A673 (cell line): ENCODE measurements at regions not wholly inside any gene's neighbourhood (a gene's known extent, or its start where the extent isn't known, plus 50 kb on each side); places are given as distances from the start of the nearest gene placed in this dataset.

Source experiments
- BruUV-seq: library from RNA; stranded (reverse); fragments of 400-500 nt; replicated peaks from 2 replicates; lab custom pipeline; 2021; lab: Mats Ljungman, UMichigan
- CTCF ChIA-PET: fragments of 300-600 bp; sonication (Branson Sonifier 250); formaldehyde crosslinking; loops from one replicate; lab custom pipeline; 2022; ENCODE audit warnings: antibody characterized with exemption; lab: Charles Lee
- POLR2A ChIA-PET: fragments of 300-600 bp; sonication (Branson Sonifier 250); formaldehyde crosslinking; loops from one replicate; lab custom pipeline; 2022; ENCODE audit warnings: antibody characterized with exemption; ENCODE audit not compliant: low non-redundant PET; lab: Charles Lee
- DNase-seq: peaks from one replicate; pipeline ENCODE4 v3.0.0-alpha.2; 2015; ENCODE audit warnings: low spot score
- H3K27ac ChIP-seq: fragments of 200-600 bp; sonication (generic); 2 replicates; pipeline ENCODE4 v1.5.1; 2016; ENCODE audit warnings: mixed run types, low read depth, mild to moderate bottlenecking, mixed read lengths, antibody characterized with exemption, low read length; ENCODE audit not compliant: poor library complexity, severe bottlenecking
- H3K27me3 ChIP-seq: fragments of 200-600 bp; sonication (generic); replicated peaks from 2 replicates; pipeline ENCODE4 v1.6.1; 2017; ENCODE audit warnings: mixed run types, low read depth, mild to moderate bottlenecking, mixed read lengths, antibody characterized with exemption, low read length; ENCODE audit not compliant: insufficient read depth, poor library complexity
- H3K36me3 ChIP-seq: fragments of 200-600 bp; sonication (generic); 2 replicates; pipeline ENCODE4 v1.6.1; 2016; ENCODE audit warnings: mixed run types, mild to moderate bottlenecking, mixed read lengths, antibody characterized with exemption, low read length; ENCODE audit not compliant: insufficient read depth, poor library complexity, severe bottlenecking
- H3K4me1 ChIP-seq: fragments of 200-600 bp; sonication (generic); 2 replicates; pipeline ENCODE4 v1.6.1; 2017; ENCODE audit warnings: mixed run types, mild to moderate bottlenecking, mixed read lengths, antibody characterized with exemption, low read length; ENCODE audit not compliant: insufficient read depth, poor library complexity, severe bottlenecking
- H3K4me3 ChIP-seq: fragments of 200-600 bp; sonication (generic); 2 replicates; pipeline ENCODE4 v1.5.1; 2016; ENCODE audit warnings: low read depth, mixed run types, mild to moderate bottlenecking, mixed read lengths, low read length; ENCODE audit not compliant: poor library complexity, severe bottlenecking
- H3K9me3 ChIP-seq: fragments of 200-600 bp; sonication (generic); 2 replicates; pipeline ENCODE4 v1.6.1; 2016; ENCODE audit warnings: mixed run types, low read depth, mild to moderate bottlenecking, mixed read lengths, antibody characterized with exemption, low read length; ENCODE audit not compliant: poor library complexity, severe bottlenecking
- CTCF ChIP-seq: fragments of 300-800, 200-600 bp; sonication (generic); conservative IDR thresholded peaks from 2 replicates; pipeline ENCODE4 v1.5.1; 2017; ENCODE audit warnings: low read depth, mild to moderate bottlenecking, antibody characterized with exemption, low read length, moderate library complexity, mixed read lengths
- EZH2 ChIP-seq: fragments of 200-600 bp; sonication (generic); IDR thresholded peaks from 2 replicates; pipeline ENCODE4 v1.6.1; 2017; ENCODE audit warnings: borderline replicate concordance, low read depth, mild to moderate bottlenecking, mixed read lengths, antibody characterized with exemption, low read length; ENCODE audit not compliant: poor library complexity, severe bottlenecking
- intact Hi-C: fragments of 100-400 bp; cut with micrococcal nuclease; formaldehyde crosslinking; loops from one replicate; pipeline ENCODE4 v1.10.0; 2022; ENCODE audit not compliant: unreplicated experiment

- DNase-seq, result no peak
- no TSS peak for BruUV-seq
- no peaks in the 10 kb centered on the region for H3K9me3 ChIP-seq
- ChIA-PET CTCF (no interaction called here), POLR2A (no interaction called here)
- H3K4me3 ChIP-seq, result no peak overlapping the region
- TF ChIP-seq EZH2 (no peak), CTCF (no peak)
- no peak overlapping the region for H3K27ac ChIP-seq
- H3K4me1 ChIP-seq, result no peaks in the 10 kb centered on the region
- H3K36me3 ChIP-seq, result no peaks in the 10 kb centered on the region
- intact Hi-C loops, result no loop called here
- H3K27me3 ChIP-seq, result no peaks in the 10 kb centered on the region
These were observed 678.3 kb upstream of the NRSN1 start for GRCh38 chr6:23447731-23448130.

- POLR2A ChIA-PET, result no interaction called here
These were observed 677.7 kb upstream of the NRSN1 start for GRCh38 chr6:23448281-23448680.

GRCh38 chr6:23454080-23454976 is 671.7 kb upstream of the NRSN1 start:
- Histone ChIP-seq H3K27me3 (no peaks in the 10 kb centered on the region), H3K4me1 (no peaks in the 10 kb centered on the region), H3K27ac (no peak overlapping the region), H3K4me3 (no peak overlapping the region), H3K9me3 (no peaks in the 10 kb centered on the region), H3K36me3 (no peaks in the 10 kb centered on the region)
- no TSS peak for BruUV-seq
- CTCF ChIA-PET, result no interaction called here
- no peak for TF ChIP-seq CTCF
- no peak for TF ChIP-seq EZH2
- intact Hi-C loops, result no loop called here
- no peak for DNase-seq
- POLR2A ChIA-PET, result no interaction called here

More at GRCh38 chr6:23448281-23448680, 677.7 kb upstream of the NRSN1 start:
- no TSS peak for BruUV-seq
- CTCF ChIA-PET, result no interaction called here
- Histone ChIP-seq H3K27ac (no peak overlapping the region), H3K27me3 (no peaks in the 10 kb centered on the region), H3K4me3 (no peak overlapping the region), H3K4me1 (no peaks in the 10 kb centered on the region), H3K36me3 (no peaks in the 10 kb centered on the region), H3K9me3 (no peaks in the 10 kb centered on the region)
- intact Hi-C loops, result no loop called here
- TF ChIP-seq EZH2, result no peak
- TF ChIP-seq CTCF, result no peak
- DNase-seq, result no peak
